ENCODE measurements at regions not wholly inside any gene's neighbourhood (a gene's known extent, or its start where the extent isn't known, plus 50 kb on each side); places are given as distances from the start of the nearest gene placed in this dataset.

DNA sequence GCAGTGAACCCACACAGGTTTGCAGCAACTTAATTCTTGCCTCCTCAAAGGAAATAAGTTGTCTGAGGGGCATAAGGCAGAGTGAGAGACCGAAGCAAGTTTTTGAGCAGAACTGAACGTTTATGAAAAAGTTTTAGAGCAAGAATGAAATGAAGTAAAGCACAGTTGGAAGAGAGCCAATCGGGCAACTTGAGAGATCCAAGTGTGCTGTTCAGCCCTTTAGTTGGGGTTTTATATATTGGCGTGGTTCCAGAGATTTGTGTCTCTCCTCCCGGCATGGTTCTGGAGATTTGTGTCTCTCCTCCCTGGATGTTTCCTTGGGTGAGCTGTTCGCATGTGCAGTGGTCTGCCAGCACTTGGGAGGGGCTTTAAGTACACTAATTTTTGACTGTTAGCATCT lies 141.4 kb upstream of the DGKB start:
- Histone ChIP-seq H3K27ac (ENCODE audit: low read depth, low read length) (no peak overlapping the region), H3K4me3 (ENCODE audit: low read depth, low read length) (no peak overlapping the region), H3K9me3 (ENCODE audit: control insufficient read depth, insufficient read depth, low read length) (no peaks in the 10 kb centered on the region), H3K27me3 (ENCODE audit: control insufficient read depth, insufficient read depth, low read length) (no peaks in the 10 kb centered on the region)
- TF ChIP-seq CTCF (IDR thresholded peaks at IDR 0.05; ENCODE audit: low read depth, low read length) = no peak
- POLR2A ChIA-PET = no interaction called here
- CTCF ChIA-PET = no interaction called here
- no peak for DNase-seq (ENCODE audit: low read depth, low spot score)

- no peak for TF ChIP-seq CTCF (IDR thresholded peaks at IDR 0.05; ENCODE audit: low read depth, low read length)
- Histone ChIP-seq H3K9me3 (ENCODE audit: control insufficient read depth, insufficient read depth, low read length) (no peaks in the 10 kb centered on the region), H3K4me3 (ENCODE audit: low read depth, low read length) (no peak overlapping the region), H3K27me3 (ENCODE audit: control insufficient read depth, insufficient read depth, low read length) (no peaks in the 10 kb centered on the region), H3K27ac (ENCODE audit: low read depth, low read length) (no peak overlapping the region)
- no peak for DNase-seq (ENCODE audit: low read depth, low spot score)
- ChIA-PET POLR2A (no interaction called here), CTCF (no interaction called here)
These were observed 139.9 kb upstream of the DGKB start for GRCh38 chr7:15042285-15043065.

GRCh38 chr7:15041226-15041625 lies 138.7 kb upstream of the DGKB start:
- H3K9me3 ChIP-seq (ENCODE audit: control insufficient read depth, insufficient read depth, low read length) = no peaks in the 10 kb centered on the region
- no peak overlapping the region for H3K4me3 ChIP-seq (ENCODE audit: low read depth, low read length)
- CTCF ChIA-PET = interaction anchor here (1.3 kb wide), 1 partner anchor 25 kb away, joined by 6 read pairs; no protein-coding TSS in a partner anchor
- no peak overlapping the region for H3K27ac ChIP-seq (ENCODE audit: low read depth, low read length)
- no peak for TF ChIP-seq CTCF (IDR thresholded peaks at IDR 0.05; ENCODE audit: low read depth, low read length)
- no peaks in the 10 kb centered on the region for H3K27me3 ChIP-seq (ENCODE audit: control insufficient read depth, insufficient read depth, low read length)
- DNase-seq (ENCODE audit: low read depth, low spot score) = peak; percentile 1
- POLR2A ChIA-PET = no interaction called here

DNA sequence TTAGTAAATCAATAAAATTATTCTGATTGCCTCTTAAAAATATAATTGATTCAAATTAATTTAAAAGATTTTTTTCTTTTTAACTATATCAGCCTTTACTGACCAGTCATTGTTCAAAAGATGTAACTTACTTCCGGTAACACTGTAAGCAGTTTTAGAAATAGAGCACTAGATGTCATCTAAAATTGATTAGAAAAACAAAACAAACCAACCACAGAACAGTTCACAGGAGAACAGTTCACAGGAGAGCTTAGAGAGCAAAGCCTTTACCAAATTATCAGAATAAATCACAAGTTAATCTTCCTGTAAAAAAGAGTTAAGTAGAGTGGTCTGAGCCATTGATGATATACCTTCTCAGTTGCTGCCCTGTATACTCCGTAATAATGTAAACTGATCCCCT lies 133.3 kb upstream of the DGKB start:
- CTCF ChIA-PET = no interaction called here

More for the DNA sequence above, 133.3 kb upstream of the DGKB start:
- H3K9me3 ChIP-seq (ENCODE audit: control insufficient read depth, insufficient read depth, low read length) = no peaks in the 10 kb centered on the region
- no peaks in the 10 kb centered on the region for H3K27me3 ChIP-seq (ENCODE audit: control insufficient read depth, insufficient read depth, low read length)
- DNase-seq (ENCODE audit: low read depth, low spot score) = no peak
- H3K27ac ChIP-seq (ENCODE audit: low read depth, low read length) = no peak overlapping the region
- no peak overlapping the region for H3K4me3 ChIP-seq (ENCODE audit: low read depth, low read length)
- POLR2A ChIA-PET = no interaction called here
- no peak for TF ChIP-seq CTCF (IDR thresholded peaks at IDR 0.05; ENCODE audit: low read depth, low read length)
